ENCODE measurements at regions not wholly inside any gene's neighbourhood (a gene's known extent, or its start where the extent isn't known, plus 50 kb on each side); places are given as distances from the start of the nearest gene placed in this dataset.
"Not testable (repeated sequence)": the region's sequence is repeated elsewhere in the genome, so short reads cannot be mapped to it uniquely, and the experiment has no call there.

DNA sequence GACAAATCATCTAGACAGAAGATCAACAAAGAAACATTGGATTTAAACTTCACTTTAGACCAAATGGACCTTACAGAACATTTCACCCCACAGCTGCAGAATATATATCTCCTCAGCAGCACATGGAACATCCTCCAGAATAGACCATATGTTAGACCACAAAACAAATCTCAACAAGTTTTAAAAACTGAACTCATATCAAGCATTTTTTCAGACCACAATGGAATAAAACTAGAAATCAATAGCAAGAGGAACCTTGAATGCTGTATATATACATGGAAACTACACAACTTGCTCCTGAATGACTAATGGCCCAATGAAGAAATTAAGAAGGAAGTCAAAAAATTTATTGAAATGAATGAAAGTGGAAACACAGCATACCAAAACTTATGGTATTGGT lies 157.7 kb downstream of the MTERF1 start:
- Histone ChIP-seq H3K4me1 (no peaks in the 10 kb centered on the region), H3K36me3 (no peaks in the 10 kb centered on the region), H3K27ac (no peak overlapping the region), H3K4me3 (no peak overlapping the region), H3K27me3 (no peaks in the 10 kb centered on the region), H3K9me3 (peaks cover 0 to 52% (median 13%) of the 10 kb centered on the region in 12 donors)
- TF ChIP-seq POLR2A (IDR thresholded peaks at IDR 0.05): no peak
- TF ChIP-seq, protein P1, sequence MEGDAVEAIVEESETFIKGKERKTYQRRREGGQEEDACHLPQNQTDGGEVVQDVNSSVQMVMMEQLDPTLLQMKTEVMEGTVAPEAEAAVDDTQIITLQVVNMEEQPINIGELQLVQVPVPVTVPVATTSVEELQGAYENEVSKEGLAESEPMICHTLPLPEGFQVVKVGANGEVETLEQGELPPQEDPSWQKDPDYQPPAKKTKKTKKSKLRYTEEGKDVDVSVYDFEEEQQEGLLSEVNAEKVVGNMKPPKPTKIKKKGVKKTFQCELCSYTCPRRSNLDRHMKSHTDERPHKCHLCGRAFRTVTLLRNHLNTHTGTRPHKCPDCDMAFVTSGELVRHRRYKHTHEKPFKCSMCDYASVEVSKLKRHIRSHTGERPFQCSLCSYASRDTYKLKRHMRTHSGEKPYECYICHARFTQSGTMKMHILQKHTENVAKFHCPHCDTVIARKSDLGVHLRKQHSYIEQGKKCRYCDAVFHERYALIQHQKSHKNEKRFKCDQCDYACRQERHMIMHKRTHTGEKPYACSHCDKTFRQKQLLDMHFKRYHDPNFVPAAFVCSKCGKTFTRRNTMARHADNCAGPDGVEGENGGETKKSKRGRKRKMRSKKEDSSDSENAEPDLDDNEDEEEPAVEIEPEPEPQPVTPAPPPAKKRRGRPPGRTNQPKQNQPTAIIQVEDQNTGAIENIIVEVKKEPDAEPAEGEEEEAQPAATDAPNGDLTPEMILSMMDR (IDR thresholded peaks at IDR 0.05): no peak
- no peak for ATAC-seq
- intact Hi-C loops (cut with DNase I): no loop called here
- no peak for DNase-seq

GRCh38 chr7:91729046-91729445 lies 151.5 kb downstream of the MTERF1 start:
- H3K27me3 ChIP-seq: not testable (repeated sequence)
- WGBS, 4 donors: 92 to 96% (median 94%) methylated on average over 2 of the region's 2 CpGs

DNA sequence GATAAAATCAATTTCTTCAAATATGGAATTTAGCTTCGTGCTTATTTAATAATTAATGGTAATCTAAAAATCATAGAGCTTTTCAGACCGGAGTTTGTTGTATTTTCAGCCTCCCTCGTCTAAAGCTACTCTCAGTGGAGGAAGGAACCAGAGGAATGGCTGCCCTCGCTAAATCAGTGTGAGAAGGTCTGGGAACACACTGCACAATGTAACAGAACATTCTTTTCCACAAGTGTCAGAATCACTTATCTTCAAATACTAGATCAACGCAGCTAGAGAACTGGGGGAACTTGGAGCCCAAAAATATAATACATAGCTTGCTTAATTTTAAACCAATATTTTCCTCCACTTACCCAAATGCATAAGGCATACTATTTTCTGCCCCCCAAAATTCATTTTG lies 148.5 kb downstream of the MTERF1 start:
- intact Hi-C loops (cut with DNase I): loop anchor here in 1 of 10 donors (2.0 kb wide), 1 partner anchor 35 kb away; no protein-coding TSS in a partner anchor
- H3K27me3 ChIP-seq: no peaks in the 10 kb centered on the region
- no peak for DNase-seq
- no peaks in the 10 kb centered on the region for H3K4me1 ChIP-seq
- no peaks in the 10 kb centered on the region for H3K36me3 ChIP-seq
- 27 to 44% (median 40%) methylated on average over 5 of the region's 5 CpGs for WGBS, 4 donors
- H3K4me3 ChIP-seq: no peak overlapping the region
- H3K9me3 ChIP-seq: peaks cover 0 to 14% (median 10%) of the 10 kb centered on the region in 12 donors
- H3K27ac ChIP-seq: no peak overlapping the region
- TF ChIP-seq POLR2A (IDR thresholded peaks at IDR 0.05): no peak
- TF ChIP-seq, protein P1 (IDR thresholded peaks at IDR 0.05): no peak
- ATAC-seq: peak in 1 of 4 donors; percentile 42

More at GRCh38 chr7:91729046-91729445, 151.5 kb downstream of the MTERF1 start:
- DNase-seq; H3K36me3 ChIP-seq; H3K4me1 ChIP-seq; H3K4me3 ChIP-seq; ATAC-seq; intact Hi-C loops (cut with DNase I); H3K27ac ChIP-seq: not testable (repeated sequence)
- peaks cover 0 to 22% (median 2%) of the 10 kb centered on the region in 12 donors for H3K9me3 ChIP-seq

- no peak for ATAC-seq
- Histone ChIP-seq H3K4me3 (no peak overlapping the region), H3K9me3 (peaks cover 0 to 25% (median 0%) of the 10 kb centered on the region in 12 donors), H3K4me1 (no peaks in the 10 kb centered on the region), H3K27me3 (no peaks in the 10 kb centered on the region), H3K27ac (no peak overlapping the region), H3K36me3 (no peaks in the 10 kb centered on the region)
- WGBS, 4 donors: 93 to 99% (median 97%) methylated on average over 3 of the region's 3 CpGs
- TF ChIP-seq, protein P1 (IDR thresholded peaks at IDR 0.05): no peak
- TF ChIP-seq POLR2A (IDR thresholded peaks at IDR 0.05): no peak
- intact Hi-C loops (cut with DNase I): no loop called here
- no peak for DNase-seq
Measured at GRCh38 chr7:91749418-91749817, 131.1 kb downstream of the MTERF1 start.

GRCh38 chr7:91750091-91750490 lies 130.4 kb downstream of the MTERF1 start:
- Histone ChIP-seq H3K27me3 (no peaks in the 10 kb centered on the region), H3K4me3 (no peak overlapping the region), H3K9me3 (peaks cover 0 to 25% (median 0%) of the 10 kb centered on the region in 12 donors), H3K27ac (no peak overlapping the region), H3K4me1 (no peaks in the 10 kb centered on the region), H3K36me3 (no peaks in the 10 kb centered on the region)
- intact Hi-C loops (cut with DNase I): no loop called here
- ATAC-seq: no peak
- DNase-seq: no peak
- 90 to 100% (median 97%) methylated on average over 1 of the region's 1 CpG for WGBS, 4 donors
- no peak for TF ChIP-seq POLR2A (IDR thresholded peaks at IDR 0.05)
- TF ChIP-seq, protein P1 (IDR thresholded peaks at IDR 0.05): no peak
